IMR-90 (cell line): ENCODE measurements at regions not wholly inside any gene's neighbourhood (a gene's known extent, or its start where the extent isn't known, plus 50 kb on each side); places are given as distances from the start of the nearest gene placed in this dataset.

Experiments
- CHD1 ChIP-seq: IDR thresholded peaks from 2 replicates; pipeline ENCODE4 v1.6.1; 2012; ENCODE audit warnings: low read depth, low read length, improper control_type of control experiment
- CTCF ChIP-seq: conservative IDR thresholded peaks from 2 replicates; pipeline ENCODE4 v1.5.1; 2012; ENCODE audit warnings: mild to moderate bottlenecking, low read depth, low read length, improper control_type of control experiment
- POLR2A ChIP-seq: IDR thresholded peaks from 2 replicates; pipeline ENCODE4 v1.6.1; 2012; ENCODE audit warnings: mild to moderate bottlenecking, low read depth, low read length
- RFX5 ChIP-seq: IDR thresholded peaks from 2 replicates; pipeline ENCODE4 v1.8.0; 2012; ENCODE audit warnings: low read depth, mild to moderate bottlenecking, low read length, moderate library complexity

DNA sequence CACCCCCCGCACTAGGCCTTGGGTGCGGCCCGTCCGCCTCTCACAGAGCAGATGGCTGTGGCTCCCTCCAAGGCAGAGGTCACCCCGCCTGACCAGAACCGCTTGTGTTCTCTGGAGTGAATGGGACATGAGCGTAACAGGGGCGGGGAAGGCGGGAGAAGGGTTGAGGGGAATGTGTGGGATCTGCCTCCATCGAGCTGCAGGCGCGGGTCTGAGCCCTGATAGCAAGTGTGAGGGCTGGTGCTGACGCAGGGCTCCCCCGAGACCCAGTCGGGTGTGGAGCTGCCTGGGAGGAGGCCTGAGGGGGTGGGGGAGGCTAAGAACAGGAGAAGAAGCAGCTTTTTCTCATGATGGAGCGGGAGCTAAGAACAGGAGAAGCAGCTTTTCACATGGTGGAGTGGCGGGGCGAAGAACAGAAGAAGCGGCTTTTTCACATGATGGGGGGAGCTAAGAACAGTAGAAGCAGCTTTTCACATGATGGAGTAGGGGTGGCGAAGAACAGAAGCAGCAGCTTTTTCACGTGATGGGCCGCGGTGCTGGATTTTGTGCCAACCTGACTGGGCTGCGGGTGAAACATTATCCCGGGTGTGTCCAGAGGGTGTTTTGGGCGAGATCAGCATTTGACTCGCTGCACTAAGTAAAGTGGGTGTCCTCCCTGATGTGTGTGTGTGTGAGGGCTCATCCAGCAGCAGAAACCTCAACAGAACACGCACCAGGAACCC lies 169.3 kb downstream of the TTLL2 start:
- TF ChIP-seq CTCF (no peak), CHD1 (no peak), RFX5 (no peak), POLR2A (no peak)
